ENCODE measurements at regions not wholly inside any gene's neighbourhood (a gene's known extent, or its start where the extent isn't known, plus 50 kb on each side); places are given as distances from the start of the nearest gene placed in this dataset.

DNA sequence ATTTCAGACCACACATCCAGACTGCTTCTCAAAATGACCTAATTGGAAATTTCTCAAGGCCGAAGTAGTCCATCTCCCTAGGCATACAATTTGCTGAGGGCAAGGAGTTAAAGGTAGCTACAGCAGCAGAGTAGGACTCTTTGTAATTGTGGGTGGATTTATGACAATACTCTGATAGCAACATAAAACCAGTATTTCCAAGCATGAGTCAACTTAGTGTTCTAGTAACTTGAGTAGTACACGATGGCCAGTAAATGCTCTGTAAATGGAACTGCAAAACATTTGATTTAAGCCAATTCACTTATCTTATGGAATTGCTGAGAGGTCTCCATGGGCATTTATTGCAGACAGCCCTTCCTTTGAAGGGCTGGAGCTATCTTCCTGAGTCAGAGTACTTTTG is 352.2 kb downstream of the PLK2 start:
- no peak overlapping the region for H3K27ac ChIP-seq
- TF ChIP-seq CTCF (conservative IDR thresholded peaks at IDR 0.05) = no peak

DNA sequence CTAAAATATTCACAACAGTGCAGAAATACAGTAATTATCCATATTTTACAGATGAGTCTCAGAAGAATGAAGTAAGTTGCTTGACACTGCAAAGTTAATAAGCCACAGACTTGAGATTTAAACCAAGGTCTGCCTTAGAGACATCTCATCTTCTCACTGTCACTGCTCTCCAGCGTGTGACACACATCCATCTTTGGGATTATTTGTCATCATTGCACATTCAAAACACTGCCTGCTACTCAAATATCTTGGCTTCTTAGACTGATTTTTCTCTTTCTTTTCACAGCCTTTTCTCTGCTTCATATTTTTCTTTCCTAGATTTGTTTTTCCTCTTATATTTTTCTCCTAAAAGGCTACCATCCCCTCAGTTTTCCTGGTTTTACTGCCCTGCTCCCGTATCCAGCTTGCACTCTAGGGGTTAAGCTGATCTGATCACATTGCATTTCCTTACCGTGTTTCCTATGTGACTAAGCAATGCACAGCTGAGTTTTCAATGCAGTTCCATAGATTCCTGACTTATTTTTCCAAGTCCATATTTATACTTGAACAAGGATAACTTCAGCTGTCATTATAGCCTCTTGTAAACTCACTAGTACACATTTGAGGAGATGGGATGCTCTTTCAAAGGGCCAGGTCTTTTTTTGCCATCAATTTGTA is 353.0 kb downstream of the PLK2 start:
- no peak overlapping the region for H3K27ac ChIP-seq
- TF ChIP-seq CTCF (conservative IDR thresholded peaks at IDR 0.05) = no peak

GRCh38 chr5:58105836-58106235 is 354.1 kb downstream of the PLK2 start:
- no peak overlapping the region for H3K27ac ChIP-seq
- no peak for TF ChIP-seq CTCF (conservative IDR thresholded peaks at IDR 0.05)

- H3K27ac ChIP-seq = no peak overlapping the region
- no peak for TF ChIP-seq CTCF (conservative IDR thresholded peaks at IDR 0.05)
Observed at GRCh38 chr5:58099257-58099656, 360.6 kb downstream of the PLK2 start.

GRCh38 chr5:58094031-58094430 is 365.9 kb downstream of the PLK2 start:
- no peak for TF ChIP-seq CTCF (conservative IDR thresholded peaks at IDR 0.05)
- H3K27ac ChIP-seq = no peak overlapping the region

GRCh38 chr5:58090704-58091103 is 369.2 kb downstream of the PLK2 start:
- no peak for TF ChIP-seq CTCF (conservative IDR thresholded peaks at IDR 0.05)
- no peak overlapping the region for H3K27ac ChIP-seq

DNA sequence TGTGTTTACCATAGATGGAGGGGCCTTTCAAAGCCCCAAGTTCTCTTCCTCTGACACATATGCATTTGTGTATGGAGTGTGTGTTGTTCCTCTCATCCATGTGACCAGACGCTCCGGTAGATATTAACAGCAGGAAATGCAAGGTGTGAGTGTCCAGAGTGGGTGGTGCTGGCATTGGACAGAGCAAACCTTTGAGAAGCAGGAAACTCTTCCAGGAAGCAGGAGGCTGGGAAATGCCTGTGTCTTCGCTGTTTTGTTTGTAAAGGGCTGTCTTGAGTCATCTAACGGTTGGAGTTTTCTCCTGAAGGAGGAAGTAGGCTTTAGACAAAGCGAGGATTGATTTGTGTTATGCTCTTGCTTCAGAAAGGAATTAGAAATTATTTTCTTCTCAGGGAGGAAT is 370.9 kb downstream of the PLK2 start:
- TF ChIP-seq CTCF (conservative IDR thresholded peaks at IDR 0.05) = no peak
- H3K27ac ChIP-seq = no peak overlapping the region
